Transverse colon (tissue), 4 donors: ENCODE measurements at regions not wholly inside any gene's neighbourhood (a gene's known extent, or its start where the extent isn't known, plus 50 kb on each side); places are given as distances from the start of the nearest gene placed in this dataset.
"Not testable (repeated sequence)": the region's sequence is repeated elsewhere in the genome, so short reads cannot be mapped to it uniquely, and the experiment has no call there.

Experiments
- EP300 ChIP-seq: sonication (generic); formaldehyde crosslinking; IDR thresholded peaks from one replicate; pipeline ENCODE4 v1.6.1; 2017; ENCODE audit warnings: antibody characterized with exemption, low read depth
- POLR2AphosphoS5 ChIP-seq, 3 donors: sonication (generic); formaldehyde crosslinking; IDR thresholded peaks; one replicate each; pipeline ENCODE4 v1.6.1; 2016; ENCODE audit warnings: antibody characterized with exemption in 3 of 3
- TF ChIP-seq, protein P1 (sequence below), 5 experiments: fragments of 200-600 bp in 3 of 5; fragments of 450-650 bp in 2 of 5; sonication (generic) in 3 of 5; IDR thresholded peaks; 1 replicate in 2 of 5; 2 replicates in 3 of 5; pipeline ENCODE4 v1.5.1; 2016 to 2017; ENCODE audit warnings: antibody characterized with exemption in 5 of 5, inconsistent platforms in 3 of 5, mild to moderate bottlenecking in 2 of 5, moderate library complexity in 1 of 5

DNA sequence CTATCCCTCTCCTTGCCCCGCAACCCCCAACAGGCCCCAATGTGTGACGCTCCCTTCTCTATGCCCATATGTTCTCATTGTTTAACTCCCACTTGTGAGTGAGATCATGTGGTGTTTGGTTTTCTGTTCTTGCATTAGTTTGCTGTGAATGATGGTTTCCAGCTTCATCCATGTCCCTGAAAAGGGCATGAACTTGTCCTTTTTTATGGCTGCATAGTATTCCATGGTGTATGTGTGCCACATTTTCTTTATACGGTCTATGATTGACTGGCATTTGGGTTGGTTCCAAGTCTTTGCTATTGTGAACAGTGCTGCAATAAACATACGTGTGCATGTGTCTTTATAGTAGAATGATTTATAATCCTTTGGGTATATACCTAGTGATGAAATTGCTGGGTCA is 807.6 kb downstream of the ANKRD7 start:
- TF ChIP-seq, protein P1, sequence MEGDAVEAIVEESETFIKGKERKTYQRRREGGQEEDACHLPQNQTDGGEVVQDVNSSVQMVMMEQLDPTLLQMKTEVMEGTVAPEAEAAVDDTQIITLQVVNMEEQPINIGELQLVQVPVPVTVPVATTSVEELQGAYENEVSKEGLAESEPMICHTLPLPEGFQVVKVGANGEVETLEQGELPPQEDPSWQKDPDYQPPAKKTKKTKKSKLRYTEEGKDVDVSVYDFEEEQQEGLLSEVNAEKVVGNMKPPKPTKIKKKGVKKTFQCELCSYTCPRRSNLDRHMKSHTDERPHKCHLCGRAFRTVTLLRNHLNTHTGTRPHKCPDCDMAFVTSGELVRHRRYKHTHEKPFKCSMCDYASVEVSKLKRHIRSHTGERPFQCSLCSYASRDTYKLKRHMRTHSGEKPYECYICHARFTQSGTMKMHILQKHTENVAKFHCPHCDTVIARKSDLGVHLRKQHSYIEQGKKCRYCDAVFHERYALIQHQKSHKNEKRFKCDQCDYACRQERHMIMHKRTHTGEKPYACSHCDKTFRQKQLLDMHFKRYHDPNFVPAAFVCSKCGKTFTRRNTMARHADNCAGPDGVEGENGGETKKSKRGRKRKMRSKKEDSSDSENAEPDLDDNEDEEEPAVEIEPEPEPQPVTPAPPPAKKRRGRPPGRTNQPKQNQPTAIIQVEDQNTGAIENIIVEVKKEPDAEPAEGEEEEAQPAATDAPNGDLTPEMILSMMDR (IDR thresholded peaks at IDR 0.05), result not testable (repeated sequence)
- TF ChIP-seq POLR2AphosphoS5 (IDR thresholded peaks at IDR 0.05); EP300: not testable (repeated sequence)
